ENCODE measurements at regions not wholly inside any gene's neighbourhood (a gene's known extent, or its start where the extent isn't known, plus 50 kb on each side); places are given as distances from the start of the nearest gene placed in this dataset.

DNA sequence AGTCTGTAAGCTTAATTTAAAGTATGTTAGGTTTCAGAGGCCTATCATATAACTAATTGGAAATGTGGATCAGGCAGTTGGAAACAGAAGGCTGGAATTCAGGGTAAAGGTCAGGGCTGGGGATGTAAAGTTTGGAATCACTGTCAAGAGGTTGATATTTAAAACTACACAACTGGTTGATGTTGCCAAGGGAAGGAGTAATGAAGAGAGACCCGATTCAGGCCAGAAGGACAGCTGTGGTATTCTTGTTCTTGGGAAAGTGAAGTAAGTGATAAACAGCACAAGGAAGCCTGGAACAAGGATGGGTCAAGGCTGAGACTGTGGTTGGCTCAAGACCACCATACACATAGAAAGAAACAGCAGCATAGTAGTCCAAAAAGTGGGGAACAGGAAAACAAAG lies 654.2 kb downstream of the NTRK3 start:
- no peak overlapping the region for H3K27ac Mint-ChIP-seq (ENCODE audit: low read depth)
- no peaks in the 10 kb centered on the region for H3K9me3 Mint-ChIP-seq
- ATAC-seq (replicated peaks; ENCODE audit: extremely low read depth, poor library complexity, severe bottlenecking) (no peak), DNase-seq (ENCODE audit: low spot score in 2 of 2) (no peak)
- H3K4me1 Mint-ChIP-seq, result peaks cover 7% of the 10 kb centered on the region
- no peaks in the 10 kb centered on the region for H3K36me3 Mint-ChIP-seq (ENCODE audit: insufficient read depth)
- H3K4me3 Mint-ChIP-seq, result no peak overlapping the region
- no peaks in the 10 kb centered on the region for H3K27me3 Mint-ChIP-seq

DNA sequence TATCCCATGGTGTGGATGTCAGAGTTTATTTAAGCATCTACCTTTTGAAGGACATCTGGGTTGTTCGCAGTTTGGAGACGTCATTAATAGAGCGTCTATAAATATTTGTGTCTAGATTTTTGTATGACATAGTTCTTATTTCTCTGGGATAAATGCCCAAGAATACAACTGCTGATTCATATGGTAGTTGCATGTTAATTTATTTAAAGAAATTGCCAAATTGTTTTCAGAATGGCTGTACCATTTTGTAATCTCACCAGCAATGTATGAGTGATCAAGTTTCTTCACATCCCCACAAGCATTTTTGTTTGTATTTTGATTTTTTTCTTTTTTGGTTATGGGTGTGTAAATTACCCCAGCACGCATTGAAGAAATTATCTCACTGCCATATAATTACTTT lies 656.9 kb downstream of the NTRK3 start:
- Mint-ChIP-seq H3K4me1 (peaks cover 24% of the 10 kb centered on the region), H3K4me3 (no peak overlapping the region), H3K36me3 (ENCODE audit: insufficient read depth) (peaks cover 2% of the 10 kb centered on the region), H3K9me3 (no peaks in the 10 kb centered on the region), H3K27me3 (no peaks in the 10 kb centered on the region), H3K27ac (ENCODE audit: low read depth) (no peak overlapping the region)
- no peak for ATAC-seq (replicated peaks; ENCODE audit: extremely low read depth, poor library complexity, severe bottlenecking)
- no peak for DNase-seq (ENCODE audit: low spot score in 2 of 2)

DNA sequence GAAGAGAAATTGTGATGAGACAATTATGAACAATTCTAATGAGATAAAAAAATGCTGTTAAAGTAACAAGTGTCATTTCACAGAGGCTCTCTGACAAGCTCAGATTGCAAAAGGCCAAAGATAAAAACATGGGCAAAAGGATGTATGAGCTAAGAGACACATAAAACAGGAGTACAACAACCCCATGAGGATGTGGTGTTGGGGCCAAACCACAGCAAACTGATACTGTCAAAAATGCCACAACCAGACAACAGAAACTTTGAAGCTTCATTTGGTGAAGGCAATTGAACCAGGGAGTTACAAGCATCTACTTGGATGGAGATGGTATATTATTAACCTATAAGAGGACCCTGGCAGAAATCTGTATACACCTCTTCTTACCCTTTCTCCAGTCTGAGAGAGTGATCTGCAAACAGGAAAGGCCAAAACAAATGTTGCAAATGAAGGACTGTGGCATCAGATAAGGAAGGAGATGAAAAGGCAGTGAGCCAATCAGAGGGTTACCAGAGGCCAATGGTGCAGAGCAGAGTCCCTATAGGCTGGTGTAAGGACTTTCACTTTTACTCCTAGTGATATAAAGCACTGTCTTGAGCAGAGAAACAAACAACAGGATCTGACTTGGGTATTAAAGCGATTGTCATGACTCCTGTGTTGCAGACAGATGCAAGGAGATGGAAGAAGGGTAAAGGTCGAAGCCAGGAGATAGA lies 659.0 kb downstream of the NTRK3 start:
- DNase-seq (ENCODE audit: low spot score in 2 of 2), result peak in 1 of 2 donors; percentile 27
- peak overlapping the region; percentile 47 for H3K27ac Mint-ChIP-seq (ENCODE audit: low read depth)
- H3K9me3 Mint-ChIP-seq, result no peaks in the 10 kb centered on the region

DNA sequence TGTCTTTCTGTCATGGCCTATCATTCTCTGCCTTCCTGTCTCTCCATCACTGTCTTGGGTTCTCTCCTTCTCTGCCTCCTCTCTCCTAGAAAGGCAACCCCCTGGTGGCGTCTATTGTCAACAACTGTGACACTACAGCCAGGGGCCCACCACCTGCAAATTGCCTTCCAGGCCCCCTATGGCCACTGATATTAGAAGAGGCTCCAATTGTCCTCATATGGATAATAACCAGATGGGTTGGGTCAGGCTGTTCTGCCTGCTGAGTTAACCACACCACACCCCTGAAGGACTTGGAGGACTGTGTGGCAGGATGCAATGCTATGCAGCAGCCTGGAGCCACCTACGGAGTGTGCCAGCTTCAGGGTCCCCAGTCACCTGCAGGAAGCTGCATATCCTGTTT lies 665.0 kb downstream of the NTRK3 start:
- no peaks in the 10 kb centered on the region for H3K9me3 Mint-ChIP-seq
- no peak for DNase-seq (ENCODE audit: low spot score in 2 of 2)
- H3K36me3 Mint-ChIP-seq (ENCODE audit: insufficient read depth), result peaks cover 2% of the 10 kb centered on the region
- no peak for ATAC-seq (replicated peaks; ENCODE audit: extremely low read depth, poor library complexity, severe bottlenecking)
- H3K27ac Mint-ChIP-seq (ENCODE audit: low read depth), result no peak overlapping the region
- peaks cover 10% of the 10 kb centered on the region for H3K4me1 Mint-ChIP-seq
- no peaks in the 10 kb centered on the region for H3K27me3 Mint-ChIP-seq
- H3K4me3 Mint-ChIP-seq, result no peak overlapping the region

More for the DNA sequence above, 659.0 kb downstream of the NTRK3 start:
- H3K27me3 Mint-ChIP-seq, result no peaks in the 10 kb centered on the region
- H3K4me1 Mint-ChIP-seq, result peaks cover 24% of the 10 kb centered on the region
- peak; percentile 82 for ATAC-seq (replicated peaks; ENCODE audit: extremely low read depth, poor library complexity, severe bottlenecking)
- peaks cover 2% of the 10 kb centered on the region for H3K36me3 Mint-ChIP-seq (ENCODE audit: insufficient read depth)
- peak overlapping the region; percentile 1 for H3K4me3 Mint-ChIP-seq

DNA sequence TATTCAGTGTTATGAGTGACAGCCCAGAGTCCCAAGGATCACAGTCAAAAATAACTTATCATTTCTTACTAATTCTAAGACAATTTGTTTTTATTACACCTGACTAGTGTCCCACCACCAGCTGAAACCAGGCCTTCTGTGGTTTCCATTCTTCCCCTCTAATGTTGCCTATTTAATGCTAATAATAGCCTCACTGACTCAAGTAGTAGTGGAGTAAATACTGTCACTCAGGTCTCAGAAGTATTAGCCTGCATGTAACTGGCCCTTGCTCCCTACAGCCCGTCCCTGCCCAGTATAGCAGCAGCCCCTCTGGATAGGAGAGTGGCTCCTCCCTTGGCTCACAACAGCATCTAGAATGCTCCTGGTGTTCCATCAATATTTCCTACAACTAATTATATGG lies 665.5 kb downstream of the NTRK3 start:
- Mint-ChIP-seq H3K9me3 (no peaks in the 10 kb centered on the region), H3K36me3 (ENCODE audit: insufficient read depth) (peaks cover 2% of the 10 kb centered on the region)

DNA sequence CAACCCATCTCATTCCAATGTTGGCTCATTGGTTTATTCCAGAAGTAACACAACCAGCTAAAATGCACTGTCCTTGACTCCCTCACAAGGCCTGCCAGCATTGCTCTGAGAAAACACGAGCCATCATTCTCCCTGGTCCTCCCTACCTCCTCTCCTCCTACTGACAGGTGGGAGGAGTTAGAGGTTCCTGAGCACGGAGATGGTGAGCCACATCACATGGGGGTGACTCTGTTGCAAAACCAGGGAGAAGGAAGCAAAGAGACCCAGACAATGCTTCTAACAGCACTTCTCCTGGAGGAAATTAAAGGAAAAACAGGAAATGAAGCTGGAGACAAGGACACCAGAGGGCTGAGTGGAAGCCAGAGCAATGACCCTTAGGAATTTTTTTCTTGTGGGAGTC lies 667.4 kb downstream of the NTRK3 start:
- ATAC-seq (replicated peaks; ENCODE audit: extremely low read depth, poor library complexity, severe bottlenecking), result no peak
- H3K27ac Mint-ChIP-seq (ENCODE audit: low read depth), result no peak overlapping the region
- H3K4me1 Mint-ChIP-seq, result no peaks in the 10 kb centered on the region
- H3K27me3 Mint-ChIP-seq, result peaks cover 9% of the 10 kb centered on the region
- H3K9me3 Mint-ChIP-seq, result no peaks in the 10 kb centered on the region
- DNase-seq (ENCODE audit: low spot score in 2 of 2), result no peak
- no peak overlapping the region for H3K4me3 Mint-ChIP-seq
- no peaks in the 10 kb centered on the region for H3K36me3 Mint-ChIP-seq (ENCODE audit: insufficient read depth)

More for the DNA sequence above, 665.5 kb downstream of the NTRK3 start:
- Mint-ChIP-seq H3K27ac (ENCODE audit: low read depth) (no peak overlapping the region), H3K4me3 (no peak overlapping the region), H3K27me3 (no peaks in the 10 kb centered on the region), H3K4me1 (peaks cover 8% of the 10 kb centered on the region)
- no peak for DNase-seq (ENCODE audit: low spot score in 2 of 2)
- no peak for ATAC-seq (replicated peaks; ENCODE audit: extremely low read depth, poor library complexity, severe bottlenecking)

DNA sequence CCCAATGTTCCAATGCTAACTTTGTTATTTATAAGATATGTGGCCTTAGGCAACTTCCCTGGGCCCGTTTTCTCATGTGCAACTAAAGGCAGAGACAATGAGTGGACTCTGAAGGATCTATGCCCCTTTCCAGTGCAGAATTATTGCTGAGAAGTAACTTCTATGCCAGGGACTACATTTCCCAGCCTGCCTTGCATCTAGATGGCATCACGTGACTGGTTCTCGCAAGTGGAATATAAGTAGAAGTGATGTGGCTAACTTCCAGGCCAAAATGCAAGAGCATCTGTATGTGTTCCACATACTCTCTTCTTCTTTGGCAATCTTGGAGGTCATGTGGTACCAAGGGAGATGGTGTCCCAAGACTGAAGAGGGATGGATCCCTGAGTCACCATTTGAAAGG lies 674.4 kb downstream of the NTRK3 start:
- DNase-seq (ENCODE audit: low spot score in 2 of 2), result no peak
- Mint-ChIP-seq H3K4me1 (no peaks in the 10 kb centered on the region), H3K36me3 (ENCODE audit: insufficient read depth) (no peaks in the 10 kb centered on the region), H3K9me3 (no peaks in the 10 kb centered on the region), H3K27me3 (peaks cover 9% of the 10 kb centered on the region), H3K4me3 (no peak overlapping the region), H3K27ac (ENCODE audit: low read depth) (no peak overlapping the region)
- no peak for ATAC-seq (replicated peaks; ENCODE audit: extremely low read depth, poor library complexity, severe bottlenecking)

DNA sequence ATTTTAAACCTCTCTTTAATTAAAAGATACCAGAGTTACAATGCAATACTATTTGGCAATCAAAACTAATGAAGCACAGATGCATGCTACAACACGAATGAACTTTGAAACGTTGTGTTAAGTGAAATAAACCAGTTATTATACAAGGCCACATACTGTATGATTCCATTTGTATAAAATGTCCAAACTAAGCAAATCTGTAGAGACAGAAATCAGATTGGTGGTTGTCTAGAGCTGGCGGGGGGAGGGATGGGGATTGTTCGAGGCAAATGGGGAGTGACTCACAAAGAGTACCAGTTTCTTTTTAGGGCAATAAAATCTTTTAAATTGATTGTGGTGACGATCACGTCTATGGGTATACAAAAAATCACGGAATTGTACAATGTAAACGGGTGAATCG lies 677.0 kb downstream of the NTRK3 start:
- Mint-ChIP-seq H3K27ac (ENCODE audit: low read depth) (no peak overlapping the region), H3K27me3 (peaks cover 1% of the 10 kb centered on the region), H3K4me3 (no peak overlapping the region), H3K9me3 (no peaks in the 10 kb centered on the region), H3K4me1 (no peaks in the 10 kb centered on the region), H3K36me3 (ENCODE audit: insufficient read depth) (no peaks in the 10 kb centered on the region)
- no peak for DNase-seq (ENCODE audit: low spot score in 2 of 2)
- ATAC-seq (replicated peaks; ENCODE audit: extremely low read depth, poor library complexity, severe bottlenecking), result no peak

DNA sequence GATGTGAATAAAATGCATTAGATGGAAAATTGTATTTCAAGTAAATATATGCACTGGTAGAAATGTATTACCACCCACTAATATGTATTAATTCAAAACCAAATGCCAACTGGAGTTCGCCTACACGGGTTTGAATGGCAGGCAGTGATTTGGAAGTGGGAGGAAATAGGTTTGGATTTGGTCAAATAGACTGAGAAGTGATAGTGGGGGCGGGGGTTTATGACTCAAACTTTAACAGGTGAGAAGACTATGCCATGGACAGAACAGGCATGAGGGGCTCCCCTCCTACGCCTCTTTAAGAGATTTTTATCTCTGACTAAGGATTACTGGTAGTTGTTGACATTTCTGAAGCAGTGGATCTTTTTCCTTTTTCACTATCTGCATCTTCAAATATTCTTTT lies 677.8 kb downstream of the NTRK3 start:
- no peaks in the 10 kb centered on the region for H3K4me1 Mint-ChIP-seq
- H3K36me3 Mint-ChIP-seq (ENCODE audit: insufficient read depth), result no peaks in the 10 kb centered on the region
- no peak overlapping the region for H3K27ac Mint-ChIP-seq (ENCODE audit: low read depth)
- no peak overlapping the region for H3K4me3 Mint-ChIP-seq
- H3K9me3 Mint-ChIP-seq, result no peaks in the 10 kb centered on the region
- ATAC-seq (replicated peaks; ENCODE audit: extremely low read depth, poor library complexity, severe bottlenecking) (no peak), DNase-seq (ENCODE audit: low spot score in 2 of 2) (no peak)
- no peaks in the 10 kb centered on the region for H3K27me3 Mint-ChIP-seq

DNA sequence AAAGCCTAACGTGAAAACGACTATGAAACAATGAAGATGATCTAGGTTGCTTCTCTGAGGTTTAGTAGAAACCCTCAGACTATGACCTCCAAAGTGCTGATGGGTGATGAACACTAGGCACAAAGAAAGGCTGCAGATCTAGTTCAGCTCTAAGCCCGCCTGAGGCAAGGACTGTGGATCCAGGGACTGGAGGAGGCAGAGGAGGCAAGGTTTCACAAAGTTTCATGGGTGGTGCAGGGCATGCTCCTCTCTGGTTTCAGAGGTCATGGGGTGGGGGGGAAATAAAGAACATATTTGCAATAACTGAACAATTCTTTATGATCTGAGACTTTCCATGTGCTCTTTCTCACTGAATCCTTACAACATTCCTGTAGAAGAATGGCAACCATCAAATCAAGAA lies 679.2 kb downstream of the NTRK3 start:
- Mint-ChIP-seq H3K9me3 (no peaks in the 10 kb centered on the region), H3K4me1 (no peaks in the 10 kb centered on the region), H3K4me3 (no peak overlapping the region), H3K36me3 (ENCODE audit: insufficient read depth) (no peaks in the 10 kb centered on the region), H3K27ac (ENCODE audit: low read depth) (no peak overlapping the region), H3K27me3 (no peaks in the 10 kb centered on the region)
- ATAC-seq (replicated peaks; ENCODE audit: extremely low read depth, poor library complexity, severe bottlenecking) (no peak), DNase-seq (ENCODE audit: low spot score in 2 of 2) (no peak)

DNA sequence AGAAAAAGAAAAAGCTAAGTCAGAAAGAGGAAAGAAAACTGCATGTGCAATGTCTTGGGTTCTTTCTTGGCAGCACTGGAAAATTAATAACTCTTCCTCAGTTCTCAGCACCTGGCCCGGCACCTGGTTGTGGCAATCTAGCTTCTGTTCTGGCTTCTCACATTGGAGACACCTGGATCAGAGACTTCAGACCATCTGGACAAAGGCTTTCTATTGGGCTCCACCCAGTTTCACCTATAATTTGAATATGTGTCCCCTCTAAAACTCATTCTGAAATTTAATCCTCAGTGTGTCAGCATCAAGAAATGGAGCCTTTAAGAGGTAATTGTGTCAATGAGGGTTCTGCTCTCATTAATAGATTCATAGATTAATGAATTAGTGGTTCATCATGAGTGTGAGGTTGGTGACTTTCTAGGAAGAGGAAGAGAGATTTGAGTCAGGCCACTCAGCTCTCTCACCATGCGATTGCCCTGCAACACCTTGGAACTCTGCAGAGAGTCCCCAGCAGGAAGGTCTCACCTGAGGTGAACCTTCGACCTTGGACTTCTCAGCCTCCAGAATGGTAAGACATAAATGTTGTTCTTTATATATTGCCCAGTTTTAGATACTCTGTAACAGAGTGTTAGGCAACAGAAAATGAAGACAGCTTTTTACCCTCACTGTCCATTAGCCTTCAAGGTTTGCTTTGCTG lies 679.9 kb downstream of the NTRK3 start:
- Mint-ChIP-seq H3K4me3 (no peak overlapping the region), H3K27me3 (no peaks in the 10 kb centered on the region), H3K9me3 (no peaks in the 10 kb centered on the region), H3K27ac (ENCODE audit: low read depth) (no peak overlapping the region), H3K36me3 (ENCODE audit: insufficient read depth) (no peaks in the 10 kb centered on the region), H3K4me1 (no peaks in the 10 kb centered on the region)
- ATAC-seq (replicated peaks; ENCODE audit: extremely low read depth, poor library complexity, severe bottlenecking) (no peak), DNase-seq (ENCODE audit: low spot score in 2 of 2) (no peak)

DNA sequence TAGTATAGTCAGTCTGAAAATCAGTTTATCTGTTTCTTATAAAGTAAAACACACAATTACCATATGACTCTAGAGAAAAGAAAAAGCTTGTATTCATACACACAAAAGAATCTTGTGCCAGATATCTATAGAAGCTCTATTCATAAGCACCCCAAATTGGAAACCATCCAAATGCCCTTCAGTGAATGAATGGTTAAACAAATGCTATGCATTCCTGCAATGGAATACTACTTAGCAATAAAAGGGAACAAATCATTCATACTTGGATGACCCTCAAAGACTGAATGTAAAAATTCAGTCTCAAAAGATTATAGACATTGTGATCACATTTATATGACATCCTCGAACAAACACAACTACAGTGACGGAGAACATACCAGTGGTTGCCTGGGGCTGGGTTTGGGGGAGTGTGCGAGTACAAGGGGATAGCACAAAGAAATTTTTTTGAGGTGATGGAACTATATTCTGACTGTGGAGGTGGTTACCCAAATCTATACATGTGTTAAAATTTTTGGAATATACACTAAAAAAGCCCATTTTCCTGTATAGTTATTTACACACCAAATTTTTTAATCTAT lies 680.6 kb downstream of the NTRK3 start:
- no peaks in the 10 kb centered on the region for H3K9me3 Mint-ChIP-seq
- DNase-seq (ENCODE audit: low spot score in 2 of 2) (no peak), ATAC-seq (replicated peaks; ENCODE audit: extremely low read depth, poor library complexity, severe bottlenecking) (no peak)
- no peaks in the 10 kb centered on the region for H3K27me3 Mint-ChIP-seq
- H3K27ac Mint-ChIP-seq (ENCODE audit: low read depth), result no peak overlapping the region
- H3K36me3 Mint-ChIP-seq (ENCODE audit: insufficient read depth), result no peaks in the 10 kb centered on the region
- no peak overlapping the region for H3K4me3 Mint-ChIP-seq
- H3K4me1 Mint-ChIP-seq, result no peaks in the 10 kb centered on the region

DNA sequence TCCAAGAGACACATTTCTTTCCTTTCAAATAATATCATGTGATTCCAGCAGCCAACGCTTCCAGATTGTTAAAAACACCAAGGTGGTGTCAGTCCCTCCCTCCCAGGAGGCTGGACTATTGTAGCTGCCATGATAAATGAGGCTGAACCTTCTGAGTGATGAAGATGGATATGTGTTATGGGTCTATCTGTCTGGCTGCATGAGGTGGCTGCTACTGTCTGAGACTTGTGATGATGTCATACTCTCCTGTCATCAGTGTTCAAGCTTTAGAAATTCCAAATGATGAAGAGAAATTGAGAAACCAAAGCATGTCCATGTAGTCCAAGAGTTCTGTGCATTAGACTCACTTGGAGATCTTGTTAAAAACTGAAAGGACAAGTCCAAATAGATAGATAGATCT lies 683.0 kb downstream of the NTRK3 start:
- Mint-ChIP-seq H3K4me1 (peaks cover 11% of the 10 kb centered on the region), H3K36me3 (ENCODE audit: insufficient read depth) (no peaks in the 10 kb centered on the region), H3K27ac (ENCODE audit: low read depth) (no peak overlapping the region), H3K4me3 (no peak overlapping the region), H3K27me3 (no peaks in the 10 kb centered on the region), H3K9me3 (no peaks in the 10 kb centered on the region)
- DNase-seq (ENCODE audit: low spot score in 2 of 2), result no peak
- ATAC-seq (replicated peaks; ENCODE audit: extremely low read depth, poor library complexity, severe bottlenecking), result no peak
